Liver (tissue), 3 donors: ENCODE measurements at regions not wholly inside any gene's neighbourhood (a gene's known extent, or its start where the extent isn't known, plus 50 kb on each side); places are given as distances from the start of the nearest gene placed in this dataset.

ENCODE experiments used
- ATF3 ChIP-seq: IDR thresholded peaks from 2 replicates; pipeline ENCODE4 v1.6.1; 2016; ENCODE audit warnings: antibody characterized with exemption
- CTCF ChIP-seq: fragments of 150-350 bp; IDR thresholded peaks from 2 replicates; pipeline ENCODE4 v1.5.1; 2017; ENCODE audit warnings: improper control_type of control experiment, low read depth, low read length; ENCODE audit not compliant: missing input control
- EGR1 ChIP-seq, 2 donors: IDR thresholded peaks; 2 replicates each; pipeline ENCODE4 v1.6.1; 2016 to 2018; ENCODE audit warnings: antibody characterized with exemption in 2 of 2, low read depth in 2 of 2
- FOXA1 ChIP-seq: IDR thresholded peaks from 2 replicates; pipeline ENCODE4 v1.6.1; 2016; ENCODE audit warnings: antibody characterized with exemption
- HNF4A ChIP-seq, 2 donors: conservative IDR thresholded peaks; 2 replicates each; pipeline ENCODE4 v1.6.1; 2016; ENCODE audit warnings: antibody characterized with exemption in 2 of 2, mild to moderate bottlenecking in 2 of 2
- JUND ChIP-seq, 2 donors: IDR thresholded peaks; 2 replicates each; pipeline ENCODE4 v1.6.1; 2016; ENCODE audit warnings: antibody characterized with exemption in 2 of 2
- MAX ChIP-seq: IDR thresholded peaks from 2 replicates; pipeline ENCODE4 v1.6.1; 2016; ENCODE audit warnings: antibody characterized with exemption
- NR2F2 ChIP-seq: IDR thresholded peaks from 2 replicates; pipeline ENCODE4 v1.6.1; 2016; ENCODE audit warnings: antibody characterized with exemption
- RAD21 ChIP-seq, 2 donors: IDR thresholded peaks; 2 replicates each; pipeline ENCODE4 v1.6.1; 2016; ENCODE audit warnings: antibody characterized with exemption in 2 of 2, mild to moderate bottlenecking in 2 of 2
- RXRA ChIP-seq, 2 donors: IDR thresholded peaks; 2 replicates each; pipeline ENCODE4 v1.6.1; 2017 to 2018; ENCODE audit warnings: antibody characterized with exemption in 2 of 2, mild to moderate bottlenecking in 1 of 2
- SP1 ChIP-seq: IDR thresholded peaks from 2 replicates; pipeline ENCODE4 v1.6.1; 2018; ENCODE audit warnings: antibody characterized with exemption, mild to moderate bottlenecking
- YY1 ChIP-seq: IDR thresholded peaks from 2 replicates; pipeline ENCODE4 v1.6.1; 2016; ENCODE audit warnings: antibody characterized with exemption, mild to moderate bottlenecking
- ZBTB33 ChIP-seq: IDR thresholded peaks from 2 replicates; pipeline ENCODE4 v1.6.1; 2016; ENCODE audit warnings: antibody characterized with exemption
- donor health status: healthy.
- donor health status: healthy.

- TF ChIP-seq CTCF (no peak), RAD21 (IDR thresholded peaks at IDR 0.05) (no peak), ATF3 (no peak), SP1 (no peak), YY1 (no peak), RXRA (IDR thresholded peaks at IDR 0.05) (no peak), EGR1 (IDR thresholded peaks at IDR 0.05; ENCODE audit: low read depth in 2 of 2) (no peak), NR2F2 (no peak), JUND (IDR thresholded peaks at IDR 0.05) (no peak), HNF4A (conservative IDR thresholded peaks at IDR 0.05) (no peak), ZBTB33 (no peak), FOXA1 (no peak), MAX (no peak)
Measured at GRCh38 chr9:19875291-19875920, 86.6 kb upstream of the SLC24A2 start.
